Sigmoid colon (tissue), 4 donors: ENCODE measurements at regions not wholly inside any gene's neighbourhood (a gene's known extent, or its start where the extent isn't known, plus 50 kb on each side); places are given as distances from the start of the nearest gene placed in this dataset.

Experiments used
- POLR2A ChIP-seq, 2 donors: fragments of 450-650 bp; IDR thresholded peaks; one replicate each; pipeline ENCODE4 v1.6.1; 2016; ENCODE audit warnings: antibody characterized with exemption in 2 of 2, mild to moderate bottlenecking in 2 of 2, moderate library complexity in 2 of 2
- POLR2AphosphoS5 ChIP-seq, 4 donors: sonication (generic); formaldehyde crosslinking; IDR thresholded peaks; one replicate each; pipeline ENCODE4 v1.6.1; 2017; ENCODE audit warnings: antibody characterized with exemption in 4 of 4
- TF ChIP-seq, protein P1 (sequence below), 4 experiments: fragments of 450-650 bp in 3 of 4; fragments of 200-600 bp in 1 of 4; IDR thresholded peaks; one replicate each; pipeline ENCODE4 v1.5.1; 2016 to 2019; ENCODE audit warnings: antibody characterized with exemption in 4 of 4, mild to moderate bottlenecking in 3 of 4, moderate library complexity in 2 of 4

- TF ChIP-seq, protein P1, sequence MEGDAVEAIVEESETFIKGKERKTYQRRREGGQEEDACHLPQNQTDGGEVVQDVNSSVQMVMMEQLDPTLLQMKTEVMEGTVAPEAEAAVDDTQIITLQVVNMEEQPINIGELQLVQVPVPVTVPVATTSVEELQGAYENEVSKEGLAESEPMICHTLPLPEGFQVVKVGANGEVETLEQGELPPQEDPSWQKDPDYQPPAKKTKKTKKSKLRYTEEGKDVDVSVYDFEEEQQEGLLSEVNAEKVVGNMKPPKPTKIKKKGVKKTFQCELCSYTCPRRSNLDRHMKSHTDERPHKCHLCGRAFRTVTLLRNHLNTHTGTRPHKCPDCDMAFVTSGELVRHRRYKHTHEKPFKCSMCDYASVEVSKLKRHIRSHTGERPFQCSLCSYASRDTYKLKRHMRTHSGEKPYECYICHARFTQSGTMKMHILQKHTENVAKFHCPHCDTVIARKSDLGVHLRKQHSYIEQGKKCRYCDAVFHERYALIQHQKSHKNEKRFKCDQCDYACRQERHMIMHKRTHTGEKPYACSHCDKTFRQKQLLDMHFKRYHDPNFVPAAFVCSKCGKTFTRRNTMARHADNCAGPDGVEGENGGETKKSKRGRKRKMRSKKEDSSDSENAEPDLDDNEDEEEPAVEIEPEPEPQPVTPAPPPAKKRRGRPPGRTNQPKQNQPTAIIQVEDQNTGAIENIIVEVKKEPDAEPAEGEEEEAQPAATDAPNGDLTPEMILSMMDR (IDR thresholded peaks at IDR 0.05), result no peak
- TF ChIP-seq POLR2AphosphoS5 (IDR thresholded peaks at IDR 0.05) (no peak), POLR2A (IDR thresholded peaks at IDR 0.05) (no peak)
Measured at GRCh38 chr9:1941989-1942388, 73.2 kb upstream of the SMARCA2 start.
